Right lobe of liver (tissue), 6 donors: ENCODE measurements at regions not wholly inside any gene's neighbourhood (a gene's known extent, or its start where the extent isn't known, plus 50 kb on each side); places are given as distances from the start of the nearest gene placed in this dataset.

ENCODE experiments used
- ATAC-seq, 4 donors: fragments of 200-7000 bp; cut with Tn5 transposase; one replicate each; pipeline ENCODE4 v1.9.1; 2020; ENCODE audit warnings: mild to moderate bottlenecking in 4 of 4, moderate library complexity in 4 of 4
- DNase-seq, 3 donors: peaks; one replicate each; pipeline ENCODE4 v3.0.0-alpha.2; 2020
- H3K27ac ChIP-seq, 3 donors: fragments of 200-600 bp; one replicate each; pipeline ENCODE4 v1.8.0; 2022
- H3K27me3 ChIP-seq, 2 donors: fragments of 200-600 bp; one replicate each; pipeline ENCODE4 v1.8.0; 2022
- H3K36me3 ChIP-seq, 4 donors: fragments of 200-600 bp; sonication (generic) in 1 of 4; one replicate each; pipeline versions ENCODE4 v1.5.1 to v1.8.0; 2017 to 2022; ENCODE audit warnings: control low read depth in 1 of 4
- H3K4me1 ChIP-seq, 4 donors: fragments of 200-600 bp; sonication (generic) in 1 of 4; one replicate each; pipeline versions ENCODE4 v1.5.1 to v1.8.0; 2017 to 2022; ENCODE audit warnings: control low read depth in 1 of 4
- H3K4me3 ChIP-seq, 3 donors: fragments of 200-600 bp; one replicate each; pipeline ENCODE4 v1.8.0; 2022
- H3K9me3 ChIP-seq, 4 donors: fragments of 200-600 bp; sonication (generic) in 1 of 4; one replicate each; pipeline versions ENCODE4 v1.5.1 to v1.8.0; 2017 to 2022; ENCODE audit warnings: control low read depth in 1 of 4
- CTCF ChIP-seq, 4 donors: fragments of 200-600 bp in 3 of 4; fragments of 450-650 bp in 1 of 4; IDR thresholded peaks; one replicate each; pipeline versions ENCODE4 v1.5.1 to v1.8.0; 2016 to 2022; ENCODE audit warnings: antibody characterized with exemption in 4 of 4, mild to moderate bottlenecking in 2 of 4
- POLR2A ChIP-seq: fragments of 450-650 bp; IDR thresholded peaks from one replicate; pipeline ENCODE4 v1.6.1; 2017; ENCODE audit warnings: antibody characterized with exemption, mild to moderate bottlenecking
- WGBS: methylation state at CpG from one replicate; pipeline ENCODE4 v1.1.6; 2018; ENCODE audit warnings: low coverage, low lambda C conversion rate; ENCODE audit not compliant: insufficient coverage; ENCODE audit errors: missing lambda C conversion rate; 5-methylcytosine and 5-hydroxymethylcytosine counted together
- intact Hi-C, 2 donors: fragments of 100-400 bp; cut with DNase I; formaldehyde crosslinking; loops; one replicate each; pipeline versions ENCODE4 v1.11.2 to v1.14.1; 2022
- donor health status: DM: no; HTN: yes; CAD: no.
- donor health status: DM: no; HTN: no; CAD: no.
- donor health status: DM: no; HTN: no; CAD: no.
- donor health status: DM: no; HTN: yes; CAD: no.
- donor health status: DM: no; HTN: yes; CAD: no.

- no peak for ATAC-seq
- no peaks in the 10 kb centered on the region for H3K9me3 ChIP-seq
- no peak for DNase-seq
- no peak overlapping the region for H3K27ac ChIP-seq
- no peaks in the 10 kb centered on the region for H3K27me3 ChIP-seq
- no peaks in the 10 kb centered on the region for H3K4me1 ChIP-seq
- TF ChIP-seq CTCF (IDR thresholded peaks at IDR 0.05), result no peak
- WGBS, result 70% methylated on average over 3 of the region's 3 CpGs
- intact Hi-C loops, result no loop called here
- no peaks in the 10 kb centered on the region for H3K36me3 ChIP-seq
- no peak overlapping the region for H3K4me3 ChIP-seq
Measured at GRCh38 chr13:39133781-39134180, 95.5 kb downstream of the NHLRC3 start.

DNA sequence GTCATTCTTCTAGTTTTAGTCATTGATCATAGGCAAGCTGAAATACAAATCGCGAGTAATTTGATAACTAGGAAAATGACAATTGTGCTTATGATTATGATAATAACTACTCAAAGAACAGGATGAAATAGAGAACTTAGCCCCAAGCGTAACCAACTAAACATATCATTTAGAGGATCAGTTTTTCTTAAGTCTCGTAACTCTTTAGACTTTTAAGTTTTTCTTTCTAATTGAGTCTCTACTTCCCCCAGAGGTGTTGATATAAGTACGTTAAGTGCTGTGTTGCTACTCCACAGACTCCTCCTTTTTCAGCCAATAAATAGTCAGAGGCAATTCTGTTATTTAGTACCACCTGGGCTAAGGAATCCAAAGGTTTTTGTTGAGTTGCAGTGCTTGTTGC lies 96.3 kb downstream of the NHLRC3 start:
- no peak for DNase-seq
- H3K27me3 ChIP-seq, result no peaks in the 10 kb centered on the region
- TF ChIP-seq CTCF (IDR thresholded peaks at IDR 0.05) (no peak), POLR2A (no peak)

DNA sequence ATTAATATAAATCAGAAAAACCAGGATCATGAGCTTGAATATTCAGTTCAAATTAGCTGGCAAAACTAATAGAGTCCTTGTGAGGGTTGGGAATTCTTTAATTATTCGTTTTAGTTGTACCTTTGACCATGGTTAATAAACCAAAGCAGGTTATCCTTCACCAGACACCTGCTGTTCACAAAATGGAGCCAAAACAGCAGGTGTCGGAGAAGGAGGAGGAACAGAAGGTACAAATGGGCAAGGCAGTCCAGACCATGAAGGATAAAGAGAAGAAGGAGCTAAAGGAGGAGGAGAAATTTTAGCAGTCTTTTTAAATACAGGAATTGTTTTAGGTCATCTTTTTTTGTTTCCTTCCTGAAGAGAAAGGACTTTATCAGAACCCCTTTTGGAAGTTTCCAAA lies 106.1 kb downstream of the NHLRC3 start:
- no peak for ATAC-seq
- intact Hi-C loops, result no loop called here
- H3K4me1 ChIP-seq, result no peaks in the 10 kb centered on the region

More for the DNA sequence above, 96.3 kb downstream of the NHLRC3 start:
- 73% methylated on average over 5 of the region's 5 CpGs for WGBS
- intact Hi-C loops, result no loop called here
- no peaks in the 10 kb centered on the region for H3K9me3 ChIP-seq
- no peak overlapping the region for H3K4me3 ChIP-seq
- no peak overlapping the region for H3K27ac ChIP-seq
- no peaks in the 10 kb centered on the region for H3K36me3 ChIP-seq
- no peaks in the 10 kb centered on the region for H3K4me1 ChIP-seq
- ATAC-seq, result no peak

DNA sequence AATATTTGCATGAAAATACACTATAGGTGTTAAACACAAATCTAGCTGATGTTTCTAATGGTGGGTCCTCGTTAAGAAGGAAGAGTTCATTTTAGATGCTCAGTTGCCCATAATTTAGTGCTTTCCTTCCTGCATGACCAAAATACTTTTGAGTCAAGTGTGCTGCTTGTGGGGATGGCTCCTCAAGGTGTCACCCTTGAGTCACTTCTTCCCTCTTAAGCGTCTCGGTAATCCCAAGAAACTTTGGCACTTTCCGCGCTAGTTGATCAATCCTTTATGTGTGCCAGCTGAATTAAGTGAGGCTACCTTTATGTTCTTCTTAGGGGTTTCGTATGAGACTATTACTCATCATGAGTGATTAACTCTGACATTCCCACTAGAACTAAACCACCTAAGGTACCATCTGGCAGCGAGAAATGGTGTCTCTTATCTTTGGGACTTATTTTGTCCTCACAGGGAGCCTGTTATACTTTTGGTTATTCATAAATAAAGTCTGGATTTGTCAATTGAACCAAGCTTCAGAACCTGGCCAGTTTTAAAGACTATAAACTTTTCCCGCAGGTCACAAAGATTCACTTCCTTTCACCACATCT lies 106.8 kb downstream of the NHLRC3 start:
- 13% methylated on average over 7 of the region's 8 CpGs for WGBS
- peak in 2 of 3 donors; percentile 21 to 53 for DNase-seq
- no peak overlapping the region for H3K4me3 ChIP-seq
- H3K9me3 ChIP-seq, result no peaks in the 10 kb centered on the region
- H3K4me1 ChIP-seq, result no peaks in the 10 kb centered on the region
- intact Hi-C loops, result no loop called here
- H3K27me3 ChIP-seq, result no peaks in the 10 kb centered on the region
- H3K36me3 ChIP-seq, result no peaks in the 10 kb centered on the region
- peak; percentile 49 to 66 (median 60) for TF ChIP-seq CTCF (IDR thresholded peaks at IDR 0.05)
- no peak for TF ChIP-seq POLR2A
- H3K27ac ChIP-seq, result no peak overlapping the region
- peak; percentile 79 to 83 (median 82) for ATAC-seq

More for the DNA sequence above, 106.1 kb downstream of the NHLRC3 start:
- no peaks in the 10 kb centered on the region for H3K36me3 ChIP-seq
- H3K9me3 ChIP-seq, result no peaks in the 10 kb centered on the region
- no peak overlapping the region for H3K4me3 ChIP-seq
- H3K27ac ChIP-seq, result no peak overlapping the region
- 37% methylated on average over 2 of the region's 2 CpGs for WGBS
- no peak for TF ChIP-seq CTCF (IDR thresholded peaks at IDR 0.05)
- TF ChIP-seq POLR2A, result no peak
- no peaks in the 10 kb centered on the region for H3K27me3 ChIP-seq
- no peak for DNase-seq
